HG02852 (cell line): ENCODE measurements at regions not wholly inside any gene's neighbourhood (a gene's known extent, or its start where the extent isn't known, plus 50 kb on each side); places are given as distances from the start of the nearest gene placed in this dataset.
"Not testable (repeated sequence)": the region's sequence is repeated elsewhere in the genome, so short reads cannot be mapped to it uniquely, and the experiment has no call there.

Experiments
- ATAC-seq: cut with Tn5 transposase; IDR thresholded peaks from one replicate; pipeline ENCODE4 v1.9.1; 2021; ENCODE audit warnings: mild to moderate bottlenecking, moderate library complexity; ENCODE audit not compliant: unreplicated experiment

- no peak for ATAC-seq
These were observed 98.5 kb upstream of the MBIP start for GRCh38 chr14:36418937-36419336.

- ATAC-seq = not testable (repeated sequence)
These were observed 91.5 kb upstream of the MBIP start for GRCh38 chr14:36411951-36412350.

GRCh38 chr14:36408388-36408787 is 88.0 kb upstream of the MBIP start:
- no peak for ATAC-seq

- no peak for ATAC-seq
These were observed 85.3 kb upstream of the MBIP start for GRCh38 chr14:36405589-36406274.

GRCh38 chr14:36402867-36403266 is 82.4 kb upstream of the MBIP start:
- ATAC-seq = no peak

- ATAC-seq = no peak
These were observed 78.2 kb upstream of the MBIP start for GRCh38 chr14:36398463-36399291.

- ATAC-seq = no peak
These were observed 76.9 kb upstream of the MBIP start for GRCh38 chr14:36397357-36397756.

GRCh38 chr14:36396798-36397197 is 76.4 kb upstream of the MBIP start:
- no peak for ATAC-seq

GRCh38 chr14:36394593-36394992 is 74.2 kb upstream of the MBIP start:
- ATAC-seq = no peak

- no peak for ATAC-seq
These were observed 70.3 kb upstream of the MBIP start for GRCh38 chr14:36390718-36391117.

- ATAC-seq = no peak
These were observed 63.5 kb upstream of the MBIP start for GRCh38 chr14:36383767-36384431.

GRCh38 chr14:36373982-36374673 is 53.7 kb upstream of the MBIP start:
- ATAC-seq = peak; percentile 96
